ENCODE measurements at regions not wholly inside any gene's neighbourhood (a gene's known extent, or its start where the extent isn't known, plus 50 kb on each side); places are given as distances from the start of the nearest gene placed in this dataset.

DNA sequence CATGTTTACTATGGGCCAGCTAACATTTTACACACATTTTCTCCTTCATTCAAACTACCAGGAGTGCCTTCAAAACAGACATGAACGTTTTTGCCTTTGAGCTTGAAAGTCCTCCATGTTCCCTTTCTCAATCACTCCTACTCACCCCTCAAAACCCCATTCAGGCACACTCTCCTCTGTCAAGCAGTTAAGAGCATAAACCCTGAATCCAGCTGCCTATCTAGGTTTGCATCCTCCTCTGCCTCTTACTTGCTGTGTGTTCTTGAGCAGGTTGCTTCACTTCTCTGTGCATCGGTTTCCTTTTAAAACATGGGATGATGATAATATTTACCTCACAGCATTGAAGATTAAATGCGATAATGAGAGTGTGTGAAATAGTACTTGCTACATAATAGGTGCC, 215.3 kb downstream of the HAPSTR1 start:
- TF ChIP-seq, protein P1, sequence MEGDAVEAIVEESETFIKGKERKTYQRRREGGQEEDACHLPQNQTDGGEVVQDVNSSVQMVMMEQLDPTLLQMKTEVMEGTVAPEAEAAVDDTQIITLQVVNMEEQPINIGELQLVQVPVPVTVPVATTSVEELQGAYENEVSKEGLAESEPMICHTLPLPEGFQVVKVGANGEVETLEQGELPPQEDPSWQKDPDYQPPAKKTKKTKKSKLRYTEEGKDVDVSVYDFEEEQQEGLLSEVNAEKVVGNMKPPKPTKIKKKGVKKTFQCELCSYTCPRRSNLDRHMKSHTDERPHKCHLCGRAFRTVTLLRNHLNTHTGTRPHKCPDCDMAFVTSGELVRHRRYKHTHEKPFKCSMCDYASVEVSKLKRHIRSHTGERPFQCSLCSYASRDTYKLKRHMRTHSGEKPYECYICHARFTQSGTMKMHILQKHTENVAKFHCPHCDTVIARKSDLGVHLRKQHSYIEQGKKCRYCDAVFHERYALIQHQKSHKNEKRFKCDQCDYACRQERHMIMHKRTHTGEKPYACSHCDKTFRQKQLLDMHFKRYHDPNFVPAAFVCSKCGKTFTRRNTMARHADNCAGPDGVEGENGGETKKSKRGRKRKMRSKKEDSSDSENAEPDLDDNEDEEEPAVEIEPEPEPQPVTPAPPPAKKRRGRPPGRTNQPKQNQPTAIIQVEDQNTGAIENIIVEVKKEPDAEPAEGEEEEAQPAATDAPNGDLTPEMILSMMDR (conservative IDR thresholded peaks at IDR 0.05; ENCODE audit: low read length) = no peak
- no peak for TF ChIP-seq EZH2phosphoT487 (IDR thresholded peaks at IDR 0.05; ENCODE audit: borderline replicate concordance)
